Natural killer cell (primary cell): ENCODE measurements at regions not wholly inside any gene's neighbourhood (a gene's known extent, or its start where the extent isn't known, plus 50 kb on each side); places are given as distances from the start of the nearest gene placed in this dataset.

ENCODE experiments used
- ATAC-seq, 3 donors: fragments of 150-1000 bp in 2 of 3; fragments of 200-7000 bp in 1 of 3; cut with Tn5 transposase; 1 replicate in 1 of 3; 2 replicates in 2 of 3; pipeline ENCODE4 v1.10.0; 2021; ENCODE audit warnings: mild to moderate bottlenecking in 2 of 3, moderate library complexity in 2 of 3
- DNase-seq, 2 donors: peaks; one replicate each; pipeline versions ENCODE4 v3.0.0 to v3.0.0-alpha.2; 2013 to 2021; ENCODE audit warnings: mixed read lengths in 1 of 2
- H3K27ac ChIP-seq: one replicate; pipeline ENCODE4 v1.5.1; 2013; ENCODE audit warnings: mild to moderate bottlenecking, low read length
- H3K27me3 ChIP-seq: one replicate; pipeline ENCODE4 v1.6.1; 2013; ENCODE audit warnings: low read length; ENCODE audit not compliant: control insufficient read depth, insufficient read depth
- H3K36me3 ChIP-seq: one replicate; pipeline ENCODE4 v1.6.1; 2013; ENCODE audit warnings: low read length; ENCODE audit not compliant: control insufficient read depth, insufficient read depth
- H3K4me1 ChIP-seq: one replicate; pipeline ENCODE4 v1.6.1; 2013; ENCODE audit warnings: low read length; ENCODE audit not compliant: control insufficient read depth, insufficient read depth
- H3K4me3 ChIP-seq: one replicate; pipeline ENCODE4 v1.5.1; 2013; ENCODE audit warnings: low read length
- H3K9me3 ChIP-seq: one replicate; pipeline ENCODE4 v1.6.1; 2013; ENCODE audit warnings: low read length; ENCODE audit not compliant: control insufficient read depth, insufficient read depth
- H3K27ac Mint-ChIP-seq, 2 donors: one replicate each; pipeline ENCODE4 v1.8.0; 2022; ENCODE audit warnings: mild to moderate bottlenecking in 2 of 2, mixed read lengths in 2 of 2, moderate library complexity in 1 of 2
- H3K27me3 Mint-ChIP-seq, 2 donors: one replicate each; pipeline ENCODE4 v1.8.0; 2022; ENCODE audit warnings: low read depth in 2 of 2, mixed read lengths in 2 of 2
- H3K36me3 Mint-ChIP-seq: one replicate; pipeline ENCODE4 v1.8.0; 2022; ENCODE audit warnings: mixed read lengths
- H3K4me1 Mint-ChIP-seq, 2 donors: one replicate each; pipeline ENCODE4 v1.8.0; 2022; ENCODE audit warnings: mixed read lengths in 2 of 2
- H3K4me3 Mint-ChIP-seq: one replicate; pipeline ENCODE4 v1.8.0; 2022; ENCODE audit warnings: mild to moderate bottlenecking, moderate library complexity, mixed read lengths
- H3K9me3 Mint-ChIP-seq, 2 donors: one replicate each; pipeline ENCODE4 v1.8.0; 2022; ENCODE audit warnings: mixed read lengths in 2 of 2
- CTCF ChIP-seq: fragments of 200-600 bp; IDR thresholded peaks from one replicate; pipeline ENCODE4 v1.8.0; 2022; ENCODE audit warnings: antibody characterized with exemption
- WGBS: methylation state at CpG from one replicate; pipeline ENCODE4 v1.1.7; 2013; ENCODE audit warnings: missing lambda C conversion rate; ENCODE audit not compliant: insufficient coverage; 5-methylcytosine and 5-hydroxymethylcytosine counted together
- intact Hi-C: fragments of 100-400 bp; cut with micrococcal nuclease; formaldehyde crosslinking; loops from one replicate; pipeline ENCODE4 v1.14.2; 2022

DNA sequence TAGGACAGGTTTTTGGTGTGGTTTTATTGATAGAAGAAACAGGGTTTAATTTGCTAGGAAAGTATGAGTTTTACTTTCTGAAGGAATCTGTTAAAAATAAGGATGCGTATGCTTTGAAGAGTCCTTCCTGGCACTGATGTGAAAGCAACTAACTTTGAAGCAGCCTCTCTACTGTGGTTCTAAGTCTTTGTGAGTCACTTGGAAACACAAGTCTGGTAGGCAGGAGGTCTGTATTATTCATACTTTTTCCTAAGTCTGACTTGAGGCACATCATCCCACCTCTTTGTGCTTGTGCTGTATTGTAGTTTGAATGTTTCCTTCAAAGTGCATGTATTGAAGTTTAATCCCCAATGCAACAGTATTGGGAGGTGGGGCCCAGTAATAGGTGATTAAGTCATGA is 129.0 kb downstream of the TAF11L14 start:
- no peak overlapping the region for H3K27ac ChIP-seq
- intact Hi-C loops, result no loop called here

DNA sequence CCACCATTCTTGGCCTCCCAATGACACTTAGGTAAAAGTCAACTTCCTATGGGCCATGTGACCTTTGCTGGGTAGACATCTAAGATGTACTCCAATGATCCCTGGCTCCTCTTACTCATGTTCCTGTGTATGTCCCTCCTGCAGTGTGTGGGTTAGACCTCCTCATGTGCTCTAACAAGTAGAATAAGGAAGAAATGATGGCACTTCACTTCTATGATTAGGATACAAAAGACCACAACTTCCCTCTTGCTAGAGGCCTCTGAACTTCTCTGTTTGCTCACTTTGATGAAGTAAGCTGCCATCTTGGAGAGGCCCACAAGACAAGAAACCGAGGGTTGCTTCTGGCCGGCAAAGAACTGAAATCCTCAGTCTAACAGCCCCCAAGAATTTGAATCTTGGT is 131.8 kb downstream of the TAF11L14 start:
- ATAC-seq (no peak), DNase-seq (no peak)
- H3K4me3 Mint-ChIP-seq, result no peak overlapping the region
- no peaks in the 10 kb centered on the region for H3K27me3 ChIP-seq
- no peaks in the 10 kb centered on the region for H3K4me1 ChIP-seq
- TF ChIP-seq CTCF, result no peak
- H3K4me3 ChIP-seq, result no peak overlapping the region
- H3K27ac Mint-ChIP-seq, result no peak overlapping the region
- WGBS, result 92% methylated on average over 2 of the region's 2 CpGs
- no peak overlapping the region for H3K27ac ChIP-seq
- H3K36me3 ChIP-seq, result no peaks in the 10 kb centered on the region
- intact Hi-C loops, result no loop called here
- no peaks in the 10 kb centered on the region for H3K4me1 Mint-ChIP-seq
- peaks cover 12 to 23% of the 10 kb centered on the region in 2 donors for H3K9me3 Mint-ChIP-seq
- no peaks in the 10 kb centered on the region for H3K27me3 Mint-ChIP-seq
- no peaks in the 10 kb centered on the region for H3K36me3 Mint-ChIP-seq
- H3K9me3 ChIP-seq, result no peaks in the 10 kb centered on the region

More for the DNA sequence above, 129.0 kb downstream of the TAF11L14 start:
- Histone ChIP-seq H3K4me1 (no peaks in the 10 kb centered on the region), H3K36me3 (no peaks in the 10 kb centered on the region), H3K4me3 (no peak overlapping the region), H3K9me3 (no peaks in the 10 kb centered on the region), H3K27me3 (no peaks in the 10 kb centered on the region)
- Mint-ChIP-seq H3K4me3 (no peak overlapping the region), H3K9me3 (peaks cover 20 to 30% of the 10 kb centered on the region in 2 donors), H3K27ac (no peak overlapping the region), H3K4me1 (no peaks in the 10 kb centered on the region), H3K27me3 (no peaks in the 10 kb centered on the region), H3K36me3 (peaks cover 13% of the 10 kb centered on the region)
- WGBS, result 100% methylated on average over 1 of the region's 1 CpG
- DNase-seq (no peak), ATAC-seq (no peak)
- TF ChIP-seq CTCF, result no peak

DNA sequence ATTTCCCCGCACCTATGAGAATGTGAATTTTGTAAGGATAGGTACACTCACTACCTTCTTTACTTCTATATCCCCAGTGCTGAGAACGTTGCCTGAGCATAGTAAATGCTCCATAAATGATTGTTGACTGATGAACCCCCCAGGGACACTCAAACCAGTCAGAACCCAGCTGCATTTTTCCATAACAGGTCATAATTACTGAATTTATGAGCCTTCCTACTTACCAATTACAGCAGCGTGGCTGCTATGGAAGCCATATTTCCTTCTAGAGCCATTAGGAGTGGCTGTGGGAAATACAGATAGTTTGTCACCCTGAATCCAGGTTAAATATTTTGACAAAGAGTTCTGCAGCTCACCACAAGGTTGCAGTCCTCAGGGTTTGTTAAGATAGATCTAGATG is 135.0 kb downstream of the TAF11L14 start:
- TF ChIP-seq CTCF, result no peak
- ATAC-seq (no peak), DNase-seq (no peak)
- H3K4me1 ChIP-seq, result no peaks in the 10 kb centered on the region
- no peaks in the 10 kb centered on the region for H3K27me3 Mint-ChIP-seq
- no peak overlapping the region for H3K4me3 ChIP-seq
- no peaks in the 10 kb centered on the region for H3K27me3 ChIP-seq
- H3K27ac Mint-ChIP-seq, result no peak overlapping the region
- no peaks in the 10 kb centered on the region for H3K36me3 Mint-ChIP-seq
- intact Hi-C loops, result no loop called here
- H3K9me3 ChIP-seq, result peaks cover 3% of the 10 kb centered on the region
- H3K4me3 Mint-ChIP-seq, result no peak overlapping the region
- no peaks in the 10 kb centered on the region for H3K4me1 Mint-ChIP-seq
- H3K9me3 Mint-ChIP-seq, result peaks cover 14 to 24% of the 10 kb centered on the region in 2 donors
- 67% methylated on average over 2 of the region's 3 CpGs for WGBS
- no peaks in the 10 kb centered on the region for H3K36me3 ChIP-seq
- H3K27ac ChIP-seq, result no peak overlapping the region

DNA sequence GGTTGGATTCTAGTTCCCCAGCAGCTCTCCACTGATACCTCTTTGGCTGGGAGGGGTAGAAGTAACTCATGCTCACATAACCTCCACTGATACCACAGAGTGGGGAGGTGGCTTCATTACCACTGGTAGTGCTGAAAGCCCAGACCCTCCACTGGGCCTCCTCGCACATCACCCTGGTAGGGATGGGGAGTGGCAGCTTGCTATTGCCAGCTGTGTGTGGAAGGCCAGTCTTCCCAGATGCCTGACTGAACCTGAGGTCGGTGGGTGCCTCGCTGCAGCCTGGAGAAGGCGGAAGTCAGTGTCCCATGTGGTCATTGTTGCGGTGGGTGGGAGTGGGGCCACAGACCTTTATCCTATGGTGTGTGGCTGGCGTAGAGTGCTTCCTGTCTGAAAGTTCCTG is 138.0 kb downstream of the TAF11L14 start:
- no peaks in the 10 kb centered on the region for H3K4me1 Mint-ChIP-seq
- Histone ChIP-seq H3K4me3 (no peak overlapping the region), H3K27ac (no peak overlapping the region), H3K9me3 (peaks cover 4% of the 10 kb centered on the region), H3K4me1 (no peaks in the 10 kb centered on the region), H3K27me3 (no peaks in the 10 kb centered on the region), H3K36me3 (no peaks in the 10 kb centered on the region)
- no peak overlapping the region for H3K27ac Mint-ChIP-seq
- TF ChIP-seq CTCF, result no peak
- H3K9me3 Mint-ChIP-seq, result peaks cover 5 to 12% of the 10 kb centered on the region in 2 donors
- H3K27me3 Mint-ChIP-seq, result no peaks in the 10 kb centered on the region
- no peak overlapping the region for H3K4me3 Mint-ChIP-seq
- intact Hi-C loops, result no loop called here
- no peak for ATAC-seq
- no peak for DNase-seq
- no peaks in the 10 kb centered on the region for H3K36me3 Mint-ChIP-seq
- 95% methylated on average over 6 of the region's 6 CpGs for WGBS
